ENCODE measurements at regions not wholly inside any gene's neighbourhood (a gene's known extent, or its start where the extent isn't known, plus 50 kb on each side); places are given as distances from the start of the nearest gene placed in this dataset.

DNA sequence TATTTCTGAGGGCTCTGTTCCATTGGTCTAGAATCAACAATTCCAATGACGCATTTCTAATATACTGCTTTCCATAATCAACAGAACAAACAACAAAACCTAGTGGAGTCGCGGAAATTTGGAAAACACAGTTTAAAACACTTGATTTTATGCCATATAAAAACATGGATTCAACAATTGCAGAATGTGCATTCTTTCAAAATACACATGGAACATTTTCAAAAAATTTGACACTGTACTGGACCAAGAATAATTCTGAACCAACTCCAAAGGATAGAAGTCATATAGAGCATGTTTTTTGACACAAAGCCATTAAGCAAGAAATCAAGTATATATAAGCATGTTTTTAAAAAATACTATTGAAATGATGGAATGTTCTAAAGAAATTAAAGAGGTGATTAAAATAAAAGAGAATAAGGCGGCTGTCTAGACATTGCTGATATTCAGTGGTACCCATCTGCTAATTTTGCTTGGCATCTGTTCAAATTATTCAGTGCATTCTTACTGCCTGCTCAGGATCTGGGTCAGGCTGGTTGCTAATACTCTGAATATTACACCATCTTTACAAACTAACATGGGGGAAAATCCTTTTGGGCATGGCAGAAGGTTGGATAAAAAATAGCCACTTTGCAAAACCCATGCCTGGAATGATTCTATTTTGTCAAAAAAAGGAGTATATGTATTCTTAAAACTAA is 221.3 kb downstream of the NPR3 start:
- no peak for DNase-seq (ENCODE audit: extremely low spot score)
- Histone ChIP-seq H3K27me3 (no peaks in the 10 kb centered on the region), H3K27ac (replicated peaks in 1 of 4) (no peak overlapping the region), H3K4me3 (no peak overlapping the region), H3K4me1 (no peaks in the 10 kb centered on the region), H3K9me3 (no peaks in the 10 kb centered on the region), H3K36me3 (no peaks in the 10 kb centered on the region)
- TF ChIP-seq POLR2A (IDR thresholded peaks at IDR 0.05; ENCODE audit: low read depth) (no peak), EP300 (IDR thresholded peaks at IDR 0.05) (no peak), CTCF (IDR thresholded peaks at IDR 0.05) (no peak), POLR2AphosphoS5 (IDR thresholded peaks at IDR 0.05) (no peak)
- intact Hi-C loops (cut with DNase I), result no loop called here
- WGBS, result 89% methylated on average over 4 of the region's 4 CpGs

GRCh38 chr5:32933692-32934091 is 222.6 kb downstream of the NPR3 start:
- Histone ChIP-seq H3K9me3 (no peaks in the 10 kb centered on the region), H3K36me3 (no peaks in the 10 kb centered on the region), H3K27ac (replicated peaks in 1 of 4) (no peak overlapping the region), H3K27me3 (no peaks in the 10 kb centered on the region), H3K4me1 (no peaks in the 10 kb centered on the region), H3K4me3 (no peak overlapping the region)
- 87% methylated on average over 8 of the region's 8 CpGs for WGBS
- TF ChIP-seq CTCF (IDR thresholded peaks at IDR 0.05) (no peak), EP300 (IDR thresholded peaks at IDR 0.05) (no peak), POLR2A (IDR thresholded peaks at IDR 0.05; ENCODE audit: low read depth) (no peak), POLR2AphosphoS5 (IDR thresholded peaks at IDR 0.05) (no peak)
- intact Hi-C loops (cut with DNase I), result no loop called here
- no peak for DNase-seq (ENCODE audit: extremely low spot score)

GRCh38 chr5:32934529-32934928 is 223.4 kb downstream of the NPR3 start:
- no peaks in the 10 kb centered on the region for H3K9me3 ChIP-seq
- intact Hi-C loops (cut with DNase I), result no loop called here
- no peaks in the 10 kb centered on the region for H3K36me3 ChIP-seq
- 92% methylated on average over 6 of the region's 6 CpGs for WGBS
- H3K4me1 ChIP-seq, result no peaks in the 10 kb centered on the region
- H3K27me3 ChIP-seq, result no peaks in the 10 kb centered on the region
- no peak for DNase-seq (ENCODE audit: extremely low spot score)
- TF ChIP-seq CTCF (IDR thresholded peaks at IDR 0.05), result no peak
- TF ChIP-seq POLR2AphosphoS5 (IDR thresholded peaks at IDR 0.05), result no peak
- no peak for TF ChIP-seq EP300 (IDR thresholded peaks at IDR 0.05)
- no peak for TF ChIP-seq POLR2A (IDR thresholded peaks at IDR 0.05; ENCODE audit: low read depth)
- H3K4me3 ChIP-seq, result no peak overlapping the region
- H3K27ac ChIP-seq (replicated peaks in 1 of 4), result no peak overlapping the region

- intact Hi-C loops (cut with DNase I), result no loop called here
- no peak for DNase-seq (ENCODE audit: extremely low spot score)
Observed at GRCh38 chr5:32935283-32935682, 224.2 kb downstream of the NPR3 start.

More at GRCh38 chr5:32935283-32935682, 224.2 kb downstream of the NPR3 start:
- H3K27me3 ChIP-seq, result no peaks in the 10 kb centered on the region
- TF ChIP-seq POLR2A (IDR thresholded peaks at IDR 0.05; ENCODE audit: low read depth) (no peak), CTCF (IDR thresholded peaks at IDR 0.05) (no peak), EP300 (IDR thresholded peaks at IDR 0.05) (no peak), POLR2AphosphoS5 (IDR thresholded peaks at IDR 0.05) (no peak)
- H3K4me1 ChIP-seq, result no peaks in the 10 kb centered on the region
- 77% methylated on average over 2 of the region's 2 CpGs for WGBS
- H3K27ac ChIP-seq (replicated peaks in 1 of 4), result no peak overlapping the region
- no peak overlapping the region for H3K4me3 ChIP-seq
- H3K36me3 ChIP-seq, result no peaks in the 10 kb centered on the region
- no peaks in the 10 kb centered on the region for H3K9me3 ChIP-seq

Measured in esophagus muscularis mucosa (tissue), 4 donors.